Stimulated activated CD4-positive, alpha-beta T cell treated with anti-CD3 and anti-CD28 coated beads, Interleukin-1b, Interleukin-23, amount 100 ng/mL, for 1 hour (primary cell): ENCODE measurements at regions not wholly inside any gene's neighbourhood (a gene's known extent, or its start where the extent isn't known, plus 50 kb on each side); places are given as distances from the start of the nearest gene placed in this dataset.

ENCODE experiments used
- DNase-seq, 2 donors: peaks; one replicate each; pipeline ENCODE4 v3.0.0-alpha.2; 2020; ENCODE audit warnings: low read depth in 2 of 2

- no peak for DNase-seq
Observed at GRCh38 chr4:114527637-114528036, 71.0 kb upstream of the UGT8 start.

- DNase-seq, result no peak
Observed at GRCh38 chr4:114535725-114536124, 62.9 kb upstream of the UGT8 start.

GRCh38 chr4:114537352-114537751, 61.3 kb upstream of the UGT8 start:
- no peak for DNase-seq

- no peak for DNase-seq
Observed at GRCh38 chr4:114538012-114538617, 60.5 kb upstream of the UGT8 start.

GRCh38 chr4:114539985-114540384, 58.6 kb upstream of the UGT8 start:
- no peak for DNase-seq

- DNase-seq, result no peak
Observed at GRCh38 chr4:114547340-114548134, 51.1 kb upstream of the UGT8 start.
